ENCODE measurements at regions not wholly inside any gene's neighbourhood (a gene's known extent, or its start where the extent isn't known, plus 50 kb on each side); places are given as distances from the start of the nearest gene placed in this dataset.

- no peak for DNase-seq (ENCODE audit: low spot score)
- CTCF ChIA-PET = no interaction called here
- POLR2A ChIA-PET = interaction anchor here (0.5 kb wide), 1 partner anchor 27 kb away, joined by 3 read pairs; no protein-coding TSS in a partner anchor
- Mint-ChIP-seq H3K4me3 (no peak overlapping the region), H3K36me3 (no peaks in the 10 kb centered on the region), H3K27me3 (ENCODE audit: low read depth) (no peaks in the 10 kb centered on the region), H3K27ac (no peak overlapping the region), H3K9me3 (peaks cover 9% of the 10 kb centered on the region), H3K4me1 (peaks cover 3% of the 10 kb centered on the region)
- TF ChIP-seq MYBL2 (CRISPR knock-in tag; IDR thresholded peaks at IDR 0.05) (no peak), NR2C2 (CRISPR knock-in tag; IDR thresholded peaks at IDR 0.05) (no peak), E2F4 (CRISPR knock-in tag; IDR thresholded peaks at IDR 0.05; ENCODE audit: borderline replicate concordance, low read depth) (no peak), HMGA2 (CRISPR knock-in tag; IDR thresholded peaks at IDR 0.05) (no peak), FOXP1 (CRISPR knock-in tag; IDR thresholded peaks at IDR 0.05; ENCODE audit: borderline replicate concordance) (no peak), GRHL2 (CRISPR knock-in tag; IDR thresholded peaks at IDR 0.05; ENCODE audit: insufficient replicate concordance, severe bottlenecking) (no peak), AR (CRISPR knock-in tag; IDR thresholded peaks at IDR 0.05) (no peak), TEAD1 (CRISPR knock-in tag; IDR thresholded peaks at IDR 0.05) (no peak), SOX15 (CRISPR knock-in tag; IDR thresholded peaks at IDR 0.05) (no peak), NR3C1 (CRISPR knock-in tag; conservative IDR thresholded peaks at IDR 0.05; ENCODE audit: low read depth) (no peak), KAT7 (CRISPR knock-in tag; IDR thresholded peaks at IDR 0.05; ENCODE audit: borderline replicate concordance) (no peak)
- TF ChIP-seq, protein P1, sequence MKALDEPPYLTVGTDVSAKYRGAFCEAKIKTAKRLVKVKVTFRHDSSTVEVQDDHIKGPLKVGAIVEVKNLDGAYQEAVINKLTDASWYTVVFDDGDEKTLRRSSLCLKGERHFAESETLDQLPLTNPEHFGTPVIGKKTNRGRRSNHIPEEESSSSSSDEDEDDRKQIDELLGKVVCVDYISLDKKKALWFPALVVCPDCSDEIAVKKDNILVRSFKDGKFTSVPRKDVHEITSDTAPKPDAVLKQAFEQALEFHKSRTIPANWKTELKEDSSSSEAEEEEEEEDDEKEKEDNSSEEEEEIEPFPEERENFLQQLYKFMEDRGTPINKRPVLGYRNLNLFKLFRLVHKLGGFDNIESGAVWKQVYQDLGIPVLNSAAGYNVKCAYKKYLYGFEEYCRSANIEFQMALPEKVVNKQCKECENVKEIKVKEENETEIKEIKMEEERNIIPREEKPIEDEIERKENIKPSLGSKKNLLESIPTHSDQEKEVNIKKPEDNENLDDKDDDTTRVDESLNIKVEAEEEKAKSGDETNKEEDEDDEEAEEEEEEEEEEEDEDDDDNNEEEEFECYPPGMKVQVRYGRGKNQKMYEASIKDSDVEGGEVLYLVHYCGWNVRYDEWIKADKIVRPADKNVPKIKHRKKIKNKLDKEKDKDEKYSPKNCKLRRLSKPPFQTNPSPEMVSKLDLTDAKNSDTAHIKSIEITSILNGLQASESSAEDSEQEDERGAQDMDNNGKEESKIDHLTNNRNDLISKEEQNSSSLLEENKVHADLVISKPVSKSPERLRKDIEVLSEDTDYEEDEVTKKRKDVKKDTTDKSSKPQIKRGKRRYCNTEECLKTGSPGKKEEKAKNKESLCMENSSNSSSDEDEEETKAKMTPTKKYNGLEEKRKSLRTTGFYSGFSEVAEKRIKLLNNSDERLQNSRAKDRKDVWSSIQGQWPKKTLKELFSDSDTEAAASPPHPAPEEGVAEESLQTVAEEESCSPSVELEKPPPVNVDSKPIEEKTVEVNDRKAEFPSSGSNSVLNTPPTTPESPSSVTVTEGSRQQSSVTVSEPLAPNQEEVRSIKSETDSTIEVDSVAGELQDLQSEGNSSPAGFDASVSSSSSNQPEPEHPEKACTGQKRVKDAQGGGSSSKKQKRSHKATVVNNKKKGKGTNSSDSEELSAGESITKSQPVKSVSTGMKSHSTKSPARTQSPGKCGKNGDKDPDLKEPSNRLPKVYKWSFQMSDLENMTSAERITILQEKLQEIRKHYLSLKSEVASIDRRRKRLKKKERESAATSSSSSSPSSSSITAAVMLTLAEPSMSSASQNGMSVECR (CRISPR knock-in tag; IDR thresholded peaks at IDR 0.05; ENCODE audit: borderline replicate concordance) = no peak
- TF ChIP-seq, protein P2, sequence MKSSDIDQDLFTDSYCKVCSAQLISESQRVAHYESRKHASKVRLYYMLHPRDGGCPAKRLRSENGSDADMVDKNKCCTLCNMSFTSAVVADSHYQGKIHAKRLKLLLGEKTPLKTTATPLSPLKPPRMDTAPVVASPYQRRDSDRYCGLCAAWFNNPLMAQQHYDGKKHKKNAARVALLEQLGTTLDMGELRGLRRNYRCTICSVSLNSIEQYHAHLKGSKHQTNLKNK (CRISPR knock-in tag; IDR thresholded peaks at IDR 0.05) = no peak
- TF ChIP-seq, protein P3, sequence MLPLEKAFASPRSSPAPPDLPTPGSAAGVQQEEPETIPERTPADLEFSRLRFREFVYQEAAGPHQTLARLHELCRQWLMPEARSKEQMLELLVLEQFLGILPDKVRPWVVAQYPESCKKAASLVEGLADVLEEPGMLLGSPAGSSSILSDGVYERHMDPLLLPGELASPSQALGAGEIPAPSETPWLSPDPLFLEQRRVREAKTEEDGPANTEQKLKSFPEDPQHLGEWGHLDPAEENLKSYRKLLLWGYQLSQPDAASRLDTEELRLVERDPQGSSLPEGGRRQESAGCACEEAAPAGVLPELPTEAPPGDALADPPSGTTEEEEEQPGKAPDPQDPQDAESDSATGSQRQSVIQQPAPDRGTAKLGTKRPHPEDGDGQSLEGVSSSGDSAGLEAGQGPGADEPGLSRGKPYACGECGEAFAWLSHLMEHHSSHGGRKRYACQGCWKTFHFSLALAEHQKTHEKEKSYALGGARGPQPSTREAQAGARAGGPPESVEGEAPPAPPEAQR (CRISPR knock-in tag; IDR thresholded peaks at IDR 0.05) = no peak
- TF ChIP-seq, protein P4, sequence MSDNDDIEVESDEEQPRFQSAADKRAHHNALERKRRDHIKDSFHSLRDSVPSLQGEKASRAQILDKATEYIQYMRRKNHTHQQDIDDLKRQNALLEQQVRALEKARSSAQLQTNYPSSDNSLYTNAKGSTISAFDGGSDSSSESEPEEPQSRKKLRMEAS (CRISPR knock-in tag; IDR thresholded peaks at IDR 0.05) = no peak
- TF ChIP-seq, protein P5, sequence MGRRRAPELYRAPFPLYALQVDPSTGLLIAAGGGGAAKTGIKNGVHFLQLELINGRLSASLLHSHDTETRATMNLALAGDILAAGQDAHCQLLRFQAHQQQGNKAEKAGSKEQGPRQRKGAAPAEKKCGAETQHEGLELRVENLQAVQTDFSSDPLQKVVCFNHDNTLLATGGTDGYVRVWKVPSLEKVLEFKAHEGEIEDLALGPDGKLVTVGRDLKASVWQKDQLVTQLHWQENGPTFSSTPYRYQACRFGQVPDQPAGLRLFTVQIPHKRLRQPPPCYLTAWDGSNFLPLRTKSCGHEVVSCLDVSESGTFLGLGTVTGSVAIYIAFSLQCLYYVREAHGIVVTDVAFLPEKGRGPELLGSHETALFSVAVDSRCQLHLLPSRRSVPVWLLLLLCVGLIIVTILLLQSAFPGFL (CRISPR knock-in tag; IDR thresholded peaks at IDR 0.05; ENCODE audit: borderline replicate concordance) = no peak
- ATAC-seq = no peak
Measured at GRCh38 chr5:116669261-116670031, 94.8 kb upstream of the SEMA6A start.
